A673 (cell line): ENCODE measurements at regions not wholly inside any gene's neighbourhood (a gene's known extent, or its start where the extent isn't known, plus 50 kb on each side); places are given as distances from the start of the nearest gene placed in this dataset.
"Not testable (repeated sequence)": the region's sequence is repeated elsewhere in the genome, so short reads cannot be mapped to it uniquely, and the experiment has no call there.

ENCODE experiments used
- BruUV-seq: library from RNA; stranded (reverse); fragments of 400-500 nt; replicated peaks from 2 replicates; lab custom pipeline; 2021; lab: Mats Ljungman, UMichigan
- CTCF ChIA-PET: fragments of 300-600 bp; sonication (Branson Sonifier 250); formaldehyde crosslinking; loops from one replicate; lab custom pipeline; 2022; ENCODE audit warnings: antibody characterized with exemption; lab: Charles Lee
- POLR2A ChIA-PET: fragments of 300-600 bp; sonication (Branson Sonifier 250); formaldehyde crosslinking; loops from one replicate; lab custom pipeline; 2022; ENCODE audit warnings: antibody characterized with exemption; ENCODE audit not compliant: low non-redundant PET; lab: Charles Lee
- DNase-seq: peaks from one replicate; pipeline ENCODE4 v3.0.0-alpha.2; 2015; ENCODE audit warnings: low spot score
- H3K27ac ChIP-seq: fragments of 200-600 bp; sonication (generic); 2 replicates; pipeline ENCODE4 v1.5.1; 2016; ENCODE audit warnings: mixed run types, low read depth, mild to moderate bottlenecking, mixed read lengths, antibody characterized with exemption, low read length; ENCODE audit not compliant: poor library complexity, severe bottlenecking
- H3K27me3 ChIP-seq: fragments of 200-600 bp; sonication (generic); replicated peaks from 2 replicates; pipeline ENCODE4 v1.6.1; 2017; ENCODE audit warnings: mixed run types, low read depth, mild to moderate bottlenecking, mixed read lengths, antibody characterized with exemption, low read length; ENCODE audit not compliant: insufficient read depth, poor library complexity
- H3K36me3 ChIP-seq: fragments of 200-600 bp; sonication (generic); 2 replicates; pipeline ENCODE4 v1.6.1; 2016; ENCODE audit warnings: mixed run types, mild to moderate bottlenecking, mixed read lengths, antibody characterized with exemption, low read length; ENCODE audit not compliant: insufficient read depth, poor library complexity, severe bottlenecking
- H3K4me1 ChIP-seq: fragments of 200-600 bp; sonication (generic); 2 replicates; pipeline ENCODE4 v1.6.1; 2017; ENCODE audit warnings: mixed run types, mild to moderate bottlenecking, mixed read lengths, antibody characterized with exemption, low read length; ENCODE audit not compliant: insufficient read depth, poor library complexity, severe bottlenecking
- H3K4me3 ChIP-seq: fragments of 200-600 bp; sonication (generic); 2 replicates; pipeline ENCODE4 v1.5.1; 2016; ENCODE audit warnings: low read depth, mixed run types, mild to moderate bottlenecking, mixed read lengths, low read length; ENCODE audit not compliant: poor library complexity, severe bottlenecking
- H3K9me3 ChIP-seq: fragments of 200-600 bp; sonication (generic); 2 replicates; pipeline ENCODE4 v1.6.1; 2016; ENCODE audit warnings: mixed run types, low read depth, mild to moderate bottlenecking, mixed read lengths, antibody characterized with exemption, low read length; ENCODE audit not compliant: poor library complexity, severe bottlenecking
- CTCF ChIP-seq: fragments of 300-800, 200-600 bp; sonication (generic); conservative IDR thresholded peaks from 2 replicates; pipeline ENCODE4 v1.5.1; 2017; ENCODE audit warnings: low read depth, mild to moderate bottlenecking, antibody characterized with exemption, low read length, moderate library complexity, mixed read lengths
- EZH2 ChIP-seq: fragments of 200-600 bp; sonication (generic); IDR thresholded peaks from 2 replicates; pipeline ENCODE4 v1.6.1; 2017; ENCODE audit warnings: borderline replicate concordance, low read depth, mild to moderate bottlenecking, mixed read lengths, antibody characterized with exemption, low read length; ENCODE audit not compliant: poor library complexity, severe bottlenecking
- intact Hi-C: fragments of 100-400 bp; cut with micrococcal nuclease; formaldehyde crosslinking; loops from one replicate; pipeline ENCODE4 v1.10.0; 2022; ENCODE audit not compliant: unreplicated experiment

GRCh38 chr6:86306210-86306609, 631.1 kb upstream of the HTR1E start:
- DNase-seq, result no peak
- peaks cover 4% of the 10 kb centered on the region for H3K9me3 ChIP-seq
- intact Hi-C loops, result no loop called here
- no peaks in the 10 kb centered on the region for H3K4me1 ChIP-seq
- no peak for TF ChIP-seq EZH2
- TF ChIP-seq CTCF, result no peak
- no peaks in the 10 kb centered on the region for H3K36me3 ChIP-seq
- no peak overlapping the region for H3K4me3 ChIP-seq
- POLR2A ChIA-PET, result no interaction called here
- H3K27me3 ChIP-seq, result no peaks in the 10 kb centered on the region
- H3K27ac ChIP-seq, result no peak overlapping the region
- no TSS peak for BruUV-seq
- CTCF ChIA-PET, result no interaction called here

GRCh38 chr6:86285876-86286275, 643.2 kb upstream of the SYNCRIP start:
- no peak overlapping the region for H3K4me3 ChIP-seq
- TF ChIP-seq CTCF (no peak), EZH2 (no peak)
- CTCF ChIA-PET, result no interaction called here
- BruUV-seq, result no TSS peak
- POLR2A ChIA-PET, result no interaction called here
- no peaks in the 10 kb centered on the region for H3K9me3 ChIP-seq
- H3K36me3 ChIP-seq, result no peaks in the 10 kb centered on the region
- H3K4me1 ChIP-seq, result no peaks in the 10 kb centered on the region
- H3K27me3 ChIP-seq, result no peaks in the 10 kb centered on the region
- no peak overlapping the region for H3K27ac ChIP-seq
- intact Hi-C loops, result no loop called here
- DNase-seq, result no peak

- H3K9me3 ChIP-seq, DNase-seq, H3K36me3 ChIP-seq, H3K27ac ChIP-seq, CTCF ChIA-PET, intact Hi-C loops, H3K4me1 ChIP-seq, H3K27me3 ChIP-seq, POLR2A ChIA-PET, BruUV-seq, H3K4me3 ChIP-seq: not testable (repeated sequence)
Observed at GRCh38 chr6:86284809-86285480, 642.3 kb upstream of the SYNCRIP start.

GRCh38 chr6:86283596-86283995, 640.9 kb upstream of the SYNCRIP start:
- POLR2A ChIA-PET, CTCF ChIA-PET: not testable (repeated sequence)

More at GRCh38 chr6:86283596-86283995, 640.9 kb upstream of the SYNCRIP start:
- H3K27ac ChIP-seq, H3K4me3 ChIP-seq, H3K36me3 ChIP-seq, BruUV-seq, H3K27me3 ChIP-seq, DNase-seq, intact Hi-C loops, H3K9me3 ChIP-seq, H3K4me1 ChIP-seq: not testable (repeated sequence)
